ENCODE measurements at regions not wholly inside any gene's neighbourhood (a gene's known extent, or its start where the extent isn't known, plus 50 kb on each side); places are given as distances from the start of the nearest gene placed in this dataset.

DNA sequence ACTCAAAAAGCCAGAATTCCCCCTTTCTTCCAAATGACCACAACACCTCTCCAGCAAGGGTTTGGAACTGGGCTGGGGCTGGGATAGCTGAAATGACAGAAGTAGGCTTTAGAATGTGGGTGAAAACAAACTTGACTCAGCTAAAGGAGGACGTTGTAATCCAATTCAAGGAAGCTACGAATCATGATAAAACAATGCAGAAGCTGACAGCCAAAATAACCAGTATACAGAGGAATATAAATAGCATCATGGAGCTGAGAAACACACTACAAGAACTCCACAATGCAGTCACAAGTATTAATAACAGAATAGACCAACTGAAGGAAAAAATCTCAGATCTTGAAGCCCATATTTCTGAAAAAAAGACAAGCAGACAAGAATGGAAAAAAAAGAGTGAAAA is 95.8 kb upstream of the TET2 start:
- CTCF ChIA-PET (ENCODE audit: partially characterized antibody) = no interaction called here
- Histone ChIP-seq H3K9me3 (ENCODE audit: insufficient read depth in 2 of 2, low read depth in 1 of 2, low read length in 1 of 2) (no peaks in the 10 kb centered on the region), H3K27me3 (replicated peaks in 1 of 4; ENCODE audit: control insufficient read depth in 3 of 4, extremely low read depth in 1 of 4, insufficient read depth in 3 of 4, low read length in 3 of 4) (no peaks in the 10 kb centered on the region), H3K79me1 (ENCODE audit: low read depth, low read length) (no peaks in the 10 kb centered on the region), H2AK5ac (ENCODE audit: low read depth, low read length) (no peak overlapping the region), H4K20me1 (replicated peaks in 1 of 2; ENCODE audit: control insufficient read depth in 1 of 2, insufficient read depth in 2 of 2, low read length in 2 of 2) (no peaks in the 10 kb centered on the region), H3K18ac (ENCODE audit: extremely low read depth, low read length) (no peak overlapping the region), H3K4me2 (ENCODE audit: insufficient read depth in 1 of 2, low read depth in 2 of 2, low read length in 2 of 2) (no peak overlapping the region), H2AFZ (ENCODE audit: low read length) (no peak overlapping the region), H3K14ac (ENCODE audit: insufficient read length) (no peak overlapping the region), H4K5ac (ENCODE audit: insufficient read length, low read depth, low read length) (no peak overlapping the region), H3K23ac (ENCODE audit: insufficient read length) (no peak overlapping the region), H3K9ac (replicated peaks in 1 of 4; ENCODE audit: extremely low read depth in 1 of 4, low read depth in 3 of 4, low read length in 3 of 4) (no peak overlapping the region), H2BK20ac (ENCODE audit: low read length) (no peak overlapping the region), H4K91ac (replicated peaks; ENCODE audit: insufficient read length, low read length) (no peak overlapping the region), H3K23me2 (ENCODE audit: low read depth, low read length) (no peaks in the 10 kb centered on the region), H2BK12ac (ENCODE audit: low read depth, low read length) (no peak overlapping the region), H3K4me1 (replicated peaks in 1 of 4; ENCODE audit: control insufficient read depth in 3 of 4, insufficient read depth in 4 of 4, low read length in 3 of 4) (no peaks in the 10 kb centered on the region), H3K56ac (replicated peaks; ENCODE audit: insufficient read length, low read depth, low read length) (no peak overlapping the region), H2BK120ac (replicated peaks; ENCODE audit: low read depth, low read length) (no peak overlapping the region), H2BK5ac (ENCODE audit: low read depth, low read length) (no peak overlapping the region), H3K4me3 (ENCODE audit: extremely low read depth in 1 of 4, insufficient read depth in 2 of 4, low read depth in 3 of 4, low read length in 4 of 4) (no peak overlapping the region), H3K27ac (ENCODE audit: low read depth, low read length) (no peak overlapping the region), H3K79me2 (ENCODE audit: control insufficient read depth in 1 of 2, insufficient read depth in 2 of 2, low read length in 2 of 2) (no peaks in the 10 kb centered on the region), H3K36me3 (ENCODE audit: control insufficient read depth in 2 of 4, insufficient read depth in 4 of 4, low read length in 3 of 4) (no peaks in the 10 kb centered on the region), H4K8ac (ENCODE audit: extremely low read depth, insufficient read depth, low read length) (no peak overlapping the region), H2BK15ac (ENCODE audit: low read length) (no peak overlapping the region), H3K4ac (replicated peaks; ENCODE audit: insufficient read length, low read depth, low read length) (no peak overlapping the region)
- 84% methylated on average over 2 of the region's 2 CpGs; no CpG with 5 or more reads in 1 of the 2 experiments for WGBS, 2 experiments (ENCODE audit: extremely low coverage in 1 of 2, insufficient coverage in 1 of 2, insufficient read length in 1 of 2, insufficient replicate concordance in 2 of 2, low coverage in 1 of 2, low lambda C conversion rate in 2 of 2, missing lambda C conversion rate in 1 of 2)
- POLR2A ChIA-PET (ENCODE audit: partially characterized antibody) = no interaction called here
- no peak for DNase-seq (ENCODE audit: low read depth in 1 of 2, low spot score in 2 of 2)
- TF ChIP-seq CBX8 (IDR thresholded peaks at IDR 0.05; ENCODE audit: borderline replicate concordance, low read depth, low read length) = no peak
- TF ChIP-seq EZH2 (IDR thresholded peaks at IDR 0.05; ENCODE audit: low read depth, low read length, severe bottlenecking) = no peak
- TF ChIP-seq TBP (IDR thresholded peaks at IDR 0.05; ENCODE audit: low read depth, low read length) = no peak
- no peak for TF ChIP-seq POLR2AphosphoS5 (IDR thresholded peaks at IDR 0.05; ENCODE audit: low read depth, low read length)
- TF ChIP-seq POU5F1 (IDR thresholded peaks at IDR 0.05; ENCODE audit: low read depth, low read length) = no peak
- TF ChIP-seq SIRT6 (IDR thresholded peaks at IDR 0.05; ENCODE audit: low read length) = no peak
- TF ChIP-seq CREB1 (IDR thresholded peaks at IDR 0.05) = no peak
- TF ChIP-seq USF2 (IDR thresholded peaks at IDR 0.05; ENCODE audit: low read length) = no peak
- no peak for TF ChIP-seq CTCF (IDR thresholded peaks at IDR 0.05; ENCODE audit: control extremely low read depth in 1 of 3, insufficient read depth in 1 of 3, low read depth in 1 of 3, low read length in 3 of 3)
- FAIRE-seq = no peak

Data from H1 (cell line).